ENCODE measurements at regions not wholly inside any gene's neighbourhood (a gene's known extent, or its start where the extent isn't known, plus 50 kb on each side); places are given as distances from the start of the nearest gene placed in this dataset.

DNA sequence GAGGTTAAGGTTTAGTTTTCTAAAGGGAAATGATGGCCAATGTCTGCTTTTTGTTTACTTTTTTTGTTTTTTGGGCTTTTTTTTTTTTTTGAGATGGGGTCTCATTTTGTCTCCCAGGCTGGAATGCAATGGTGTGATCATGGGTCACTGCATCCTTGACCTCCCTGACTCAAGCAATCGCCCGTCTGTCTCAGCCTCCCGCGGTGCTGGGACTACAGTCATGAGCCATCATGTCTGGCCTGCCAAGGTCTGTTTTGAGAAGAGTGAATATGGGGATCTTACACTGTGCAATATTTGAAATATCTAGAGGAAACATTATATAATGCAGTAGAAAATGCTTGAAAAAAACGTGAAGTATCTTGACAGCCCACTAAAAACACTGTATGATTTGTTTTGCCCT is 162.5 kb downstream of the GASK1B start:
- Histone ChIP-seq H3K36me3 (ENCODE audit: insufficient read depth) (no peaks in the 10 kb centered on the region), H3K27me3 (ENCODE audit: insufficient read depth, low read depth) (no peaks in the 10 kb centered on the region), H3K27ac (no peak overlapping the region), H3K9ac (no peak overlapping the region), H3K79me2 (ENCODE audit: insufficient read depth, low read depth) (no peaks in the 10 kb centered on the region), H3K4me1 (ENCODE audit: low read depth, poor library complexity, severe bottlenecking) (peaks cover 11% of the 10 kb centered on the region), H3K4me2 (no peak overlapping the region), H4K20me1 (ENCODE audit: insufficient read depth) (no peaks in the 10 kb centered on the region), H3K4me3 (IDR thresholded peaks at IDR 0.05; ENCODE audit: insufficient read depth, low read depth, low read length) (no peak overlapping the region), H2AFZ (ENCODE audit: low read depth) (no peak overlapping the region)
- TF ChIP-seq, protein P1, sequence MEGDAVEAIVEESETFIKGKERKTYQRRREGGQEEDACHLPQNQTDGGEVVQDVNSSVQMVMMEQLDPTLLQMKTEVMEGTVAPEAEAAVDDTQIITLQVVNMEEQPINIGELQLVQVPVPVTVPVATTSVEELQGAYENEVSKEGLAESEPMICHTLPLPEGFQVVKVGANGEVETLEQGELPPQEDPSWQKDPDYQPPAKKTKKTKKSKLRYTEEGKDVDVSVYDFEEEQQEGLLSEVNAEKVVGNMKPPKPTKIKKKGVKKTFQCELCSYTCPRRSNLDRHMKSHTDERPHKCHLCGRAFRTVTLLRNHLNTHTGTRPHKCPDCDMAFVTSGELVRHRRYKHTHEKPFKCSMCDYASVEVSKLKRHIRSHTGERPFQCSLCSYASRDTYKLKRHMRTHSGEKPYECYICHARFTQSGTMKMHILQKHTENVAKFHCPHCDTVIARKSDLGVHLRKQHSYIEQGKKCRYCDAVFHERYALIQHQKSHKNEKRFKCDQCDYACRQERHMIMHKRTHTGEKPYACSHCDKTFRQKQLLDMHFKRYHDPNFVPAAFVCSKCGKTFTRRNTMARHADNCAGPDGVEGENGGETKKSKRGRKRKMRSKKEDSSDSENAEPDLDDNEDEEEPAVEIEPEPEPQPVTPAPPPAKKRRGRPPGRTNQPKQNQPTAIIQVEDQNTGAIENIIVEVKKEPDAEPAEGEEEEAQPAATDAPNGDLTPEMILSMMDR (conservative IDR thresholded peaks at IDR 0.05; ENCODE audit: low read depth, low read length) = no peak

- Histone ChIP-seq H3K4me3 (IDR thresholded peaks at IDR 0.05; ENCODE audit: insufficient read depth, low read depth, low read length) (no peak overlapping the region), H3K9ac (no peak overlapping the region), H3K4me2 (no peak overlapping the region), H4K20me1 (ENCODE audit: insufficient read depth) (no peaks in the 10 kb centered on the region), H3K27me3 (ENCODE audit: insufficient read depth, low read depth) (no peaks in the 10 kb centered on the region), H3K4me1 (ENCODE audit: low read depth, poor library complexity, severe bottlenecking) (peaks cover 11% of the 10 kb centered on the region), H3K36me3 (ENCODE audit: insufficient read depth) (no peaks in the 10 kb centered on the region), H3K79me2 (ENCODE audit: insufficient read depth, low read depth) (no peaks in the 10 kb centered on the region), H2AFZ (ENCODE audit: low read depth) (no peak overlapping the region), H3K27ac (no peak overlapping the region)
- TF ChIP-seq, protein P1 (conservative IDR thresholded peaks at IDR 0.05; ENCODE audit: low read depth, low read length) = no peak
Measured at GRCh38 chr4:158008551-158009218, 164.1 kb downstream of the GASK1B start.

DNA sequence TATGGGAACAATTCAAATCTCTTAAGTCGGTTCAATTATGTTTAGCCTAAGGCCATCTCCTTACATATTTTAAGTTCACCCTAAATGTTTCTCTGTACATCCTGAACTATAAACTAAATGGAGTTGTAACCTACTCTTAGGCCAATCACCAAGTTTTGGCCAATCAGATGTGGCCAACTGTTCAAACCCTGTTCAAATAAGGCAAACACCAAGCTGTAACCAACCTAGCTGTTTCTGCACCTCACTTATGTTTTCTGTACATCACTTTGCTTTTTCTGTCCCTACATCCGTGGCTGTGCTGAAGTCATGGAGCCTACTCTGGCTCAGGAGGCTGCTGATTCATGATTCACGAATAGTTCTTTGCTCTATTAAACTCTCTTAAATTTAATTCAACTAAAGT is 165.3 kb downstream of the GASK1B start:
- no peak overlapping the region for H3K27ac ChIP-seq

GRCh38 chr4:158006990-158007389 is 165.8 kb downstream of the GASK1B start:
- no peak overlapping the region for H3K27ac ChIP-seq
- no peak overlapping the region for H3K4me3 ChIP-seq (IDR thresholded peaks at IDR 0.05; ENCODE audit: insufficient read depth, low read depth, low read length)
- H3K4me2 ChIP-seq = no peak overlapping the region
- no peaks in the 10 kb centered on the region for H3K27me3 ChIP-seq (ENCODE audit: insufficient read depth, low read depth)
- H3K79me2 ChIP-seq (ENCODE audit: insufficient read depth, low read depth) = no peaks in the 10 kb centered on the region
- H4K20me1 ChIP-seq (ENCODE audit: insufficient read depth) = no peaks in the 10 kb centered on the region
- H3K9ac ChIP-seq = no peak overlapping the region
- H2AFZ ChIP-seq (ENCODE audit: low read depth) = no peak overlapping the region
- H3K4me1 ChIP-seq (ENCODE audit: low read depth, poor library complexity, severe bottlenecking) = peaks cover 4% of the 10 kb centered on the region
- no peaks in the 10 kb centered on the region for H3K36me3 ChIP-seq (ENCODE audit: insufficient read depth)
- TF ChIP-seq, protein P1 (conservative IDR thresholded peaks at IDR 0.05; ENCODE audit: low read depth, low read length) = no peak

More for the DNA sequence above, 165.3 kb downstream of the GASK1B start:
- Histone ChIP-seq H3K36me3 (ENCODE audit: insufficient read depth) (no peaks in the 10 kb centered on the region), H3K79me2 (ENCODE audit: insufficient read depth, low read depth) (no peaks in the 10 kb centered on the region), H3K4me2 (no peak overlapping the region), H3K27me3 (ENCODE audit: insufficient read depth, low read depth) (no peaks in the 10 kb centered on the region), H3K4me3 (IDR thresholded peaks at IDR 0.05; ENCODE audit: insufficient read depth, low read depth, low read length) (no peak overlapping the region), H4K20me1 (ENCODE audit: insufficient read depth) (no peaks in the 10 kb centered on the region), H3K9ac (no peak overlapping the region), H3K4me1 (ENCODE audit: low read depth, poor library complexity, severe bottlenecking) (peaks cover 10% of the 10 kb centered on the region), H2AFZ (ENCODE audit: low read depth) (no peak overlapping the region)
- TF ChIP-seq, protein P1 (conservative IDR thresholded peaks at IDR 0.05; ENCODE audit: low read depth, low read length) = no peak
